ENCODE measurements at regions not wholly inside any gene's neighbourhood (a gene's known extent, or its start where the extent isn't known, plus 50 kb on each side); places are given as distances from the start of the nearest gene placed in this dataset.

GRCh38 chr4:138709859-138710258 is 305.7 kb upstream of the NOCT start:
- intact Hi-C loops (cut with DNase I), result no loop called here
- H3K27ac ChIP-seq, result no peak overlapping the region
- H3K9me3 ChIP-seq, result no peaks in the 10 kb centered on the region
- ATAC-seq (no peak), DNase-seq (no peak)
- no peaks in the 10 kb centered on the region for H3K27me3 ChIP-seq
- no peaks in the 10 kb centered on the region for H3K4me1 ChIP-seq
- no peak overlapping the region for H3K4me3 ChIP-seq
- no peaks in the 10 kb centered on the region for H3K36me3 ChIP-seq
- TF ChIP-seq, protein P1, sequence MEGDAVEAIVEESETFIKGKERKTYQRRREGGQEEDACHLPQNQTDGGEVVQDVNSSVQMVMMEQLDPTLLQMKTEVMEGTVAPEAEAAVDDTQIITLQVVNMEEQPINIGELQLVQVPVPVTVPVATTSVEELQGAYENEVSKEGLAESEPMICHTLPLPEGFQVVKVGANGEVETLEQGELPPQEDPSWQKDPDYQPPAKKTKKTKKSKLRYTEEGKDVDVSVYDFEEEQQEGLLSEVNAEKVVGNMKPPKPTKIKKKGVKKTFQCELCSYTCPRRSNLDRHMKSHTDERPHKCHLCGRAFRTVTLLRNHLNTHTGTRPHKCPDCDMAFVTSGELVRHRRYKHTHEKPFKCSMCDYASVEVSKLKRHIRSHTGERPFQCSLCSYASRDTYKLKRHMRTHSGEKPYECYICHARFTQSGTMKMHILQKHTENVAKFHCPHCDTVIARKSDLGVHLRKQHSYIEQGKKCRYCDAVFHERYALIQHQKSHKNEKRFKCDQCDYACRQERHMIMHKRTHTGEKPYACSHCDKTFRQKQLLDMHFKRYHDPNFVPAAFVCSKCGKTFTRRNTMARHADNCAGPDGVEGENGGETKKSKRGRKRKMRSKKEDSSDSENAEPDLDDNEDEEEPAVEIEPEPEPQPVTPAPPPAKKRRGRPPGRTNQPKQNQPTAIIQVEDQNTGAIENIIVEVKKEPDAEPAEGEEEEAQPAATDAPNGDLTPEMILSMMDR (IDR thresholded peaks at IDR 0.05), result no peak

DNA sequence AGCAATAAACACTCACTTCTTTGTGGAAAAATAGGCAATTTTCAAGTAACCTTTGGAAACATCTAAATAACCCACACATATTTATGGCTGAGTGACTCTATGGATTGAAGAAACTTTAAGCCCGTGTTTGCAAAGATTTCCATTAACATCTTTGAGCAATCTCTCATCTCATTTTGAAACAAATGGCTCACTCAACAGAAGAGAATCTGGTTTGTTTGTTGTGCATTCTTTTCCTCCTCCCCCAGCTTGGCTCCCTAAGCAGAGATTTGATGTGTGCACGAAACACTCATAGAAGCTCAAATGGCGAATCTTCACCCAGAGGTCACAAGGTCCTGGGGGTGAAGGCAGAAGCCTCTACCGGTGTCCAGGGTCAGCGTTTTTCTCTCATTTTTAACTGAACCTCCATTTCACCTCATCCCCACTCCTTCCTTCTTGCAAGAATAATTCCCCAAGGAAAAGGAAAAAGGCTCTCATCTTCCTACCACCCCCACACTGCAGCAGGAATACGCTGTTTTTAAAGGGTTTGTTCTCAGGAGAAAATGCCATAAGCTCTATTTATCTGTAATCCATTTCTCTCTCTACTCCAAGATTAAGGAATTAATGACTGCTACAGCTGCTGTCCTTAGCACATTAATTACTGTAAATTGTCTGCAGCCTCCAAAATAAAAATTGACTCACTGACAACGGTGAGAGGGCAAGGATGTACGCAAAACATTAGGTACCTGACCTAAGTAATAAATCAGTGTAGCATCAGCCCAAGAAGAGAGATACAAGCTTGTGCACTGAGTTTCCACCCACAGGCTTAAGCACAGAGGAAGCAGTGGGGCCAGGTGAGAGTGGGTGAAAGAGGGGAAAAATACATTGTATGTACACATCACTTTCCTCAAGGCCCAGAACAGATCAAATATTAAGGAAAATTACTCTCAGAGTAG is 307.6 kb upstream of the NOCT start:
- Histone ChIP-seq H3K4me3 (no peak overlapping the region), H3K9me3 (no peaks in the 10 kb centered on the region), H3K36me3 (no peaks in the 10 kb centered on the region), H3K27ac (no peak overlapping the region), H3K4me1 (no peaks in the 10 kb centered on the region), H3K27me3 (no peaks in the 10 kb centered on the region)
- DNase-seq, result no peak
- TF ChIP-seq, protein P1 (IDR thresholded peaks at IDR 0.05), result no peak
- no peak for ATAC-seq
- intact Hi-C loops (cut with DNase I), result no loop called here

DNA sequence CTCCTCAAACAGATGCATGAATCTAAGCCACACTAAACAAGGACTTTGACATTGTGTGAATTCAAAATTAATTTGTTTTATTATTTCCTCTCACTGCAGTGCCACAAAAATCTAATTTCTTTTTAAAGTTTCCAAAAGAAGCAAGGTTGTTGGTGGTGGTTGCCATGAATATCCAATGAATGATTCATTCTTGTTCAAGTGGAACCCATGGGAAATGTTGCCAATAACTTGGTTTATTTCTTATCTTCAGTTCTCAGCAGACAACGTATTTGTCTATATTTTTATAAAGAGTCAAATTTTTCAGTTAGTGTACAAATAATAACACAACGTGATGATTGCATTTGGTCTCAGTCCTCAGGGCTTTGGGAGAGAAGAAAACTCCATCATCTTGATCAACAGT is 309.4 kb upstream of the NOCT start:
- no peaks in the 10 kb centered on the region for H3K27me3 ChIP-seq
- no peaks in the 10 kb centered on the region for H3K36me3 ChIP-seq
- H3K4me3 ChIP-seq, result no peak overlapping the region
- no peak overlapping the region for H3K27ac ChIP-seq
- intact Hi-C loops (cut with DNase I), result no loop called here
- ATAC-seq (no peak), DNase-seq (no peak)
- H3K9me3 ChIP-seq, result no peaks in the 10 kb centered on the region
- TF ChIP-seq, protein P1 (IDR thresholded peaks at IDR 0.05), result no peak
- no peaks in the 10 kb centered on the region for H3K4me1 ChIP-seq

DNA sequence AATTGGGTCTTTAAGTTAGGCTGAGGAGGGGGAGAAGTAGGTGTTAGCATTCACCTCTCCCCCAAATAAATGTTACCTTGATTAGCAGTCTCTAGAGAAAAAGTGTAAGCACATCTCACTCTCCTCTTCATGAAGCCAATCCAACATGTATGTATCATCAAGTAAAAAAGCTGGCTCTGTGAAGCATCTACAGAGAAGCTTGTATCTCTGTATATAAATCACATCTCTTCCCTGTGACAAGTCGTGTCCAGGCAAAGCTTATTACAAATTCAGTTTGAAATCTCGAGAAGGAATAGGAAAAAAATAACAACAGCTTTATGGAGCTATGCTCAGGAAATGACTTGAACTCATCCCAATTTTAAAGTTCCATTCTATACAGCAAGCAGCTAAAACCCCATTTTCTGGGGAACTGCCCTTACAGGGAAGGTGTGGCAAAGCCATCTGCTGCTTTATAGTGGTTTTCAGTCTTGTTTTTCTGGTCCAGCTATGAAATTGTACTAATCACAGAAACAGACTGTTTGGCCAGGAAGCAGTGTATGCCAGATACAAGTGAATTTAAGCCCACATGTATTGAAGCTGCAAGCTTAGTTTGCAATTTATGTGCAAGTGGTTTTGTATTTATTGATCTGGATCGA is 313.3 kb upstream of the NOCT start:
- TF ChIP-seq, protein P1 (IDR thresholded peaks at IDR 0.05), result no peak
- DNase-seq, result no peak
- Histone ChIP-seq H3K36me3 (no peaks in the 10 kb centered on the region), H3K27me3 (no peaks in the 10 kb centered on the region), H3K27ac (no peak overlapping the region), H3K4me3 (no peak overlapping the region), H3K9me3 (no peaks in the 10 kb centered on the region), H3K4me1 (no peaks in the 10 kb centered on the region)
- no peak for ATAC-seq
- intact Hi-C loops (cut with DNase I), result no loop called here

DNA sequence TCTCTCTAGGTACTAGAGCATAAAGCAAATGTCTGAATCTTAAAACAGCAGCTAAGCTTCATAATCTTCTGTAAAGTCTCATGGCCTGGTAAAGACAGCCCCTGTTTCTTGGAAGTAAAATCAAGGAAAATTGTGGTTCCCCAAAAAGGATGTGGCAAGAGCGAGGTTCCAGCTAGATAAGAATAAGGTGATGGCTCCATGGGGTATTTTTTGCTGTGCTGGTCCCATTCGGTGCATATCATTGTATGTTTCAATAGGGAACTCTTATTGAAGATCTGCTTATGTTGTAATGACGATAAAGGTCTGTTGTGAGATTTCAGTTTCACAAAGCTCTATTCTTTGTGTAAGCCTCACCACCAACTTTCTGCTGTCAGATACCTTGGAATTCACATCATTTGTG is 316.9 kb upstream of the NOCT start:
- TF ChIP-seq, protein P1 (IDR thresholded peaks at IDR 0.05), result no peak
- Histone ChIP-seq H3K4me1 (no peaks in the 10 kb centered on the region), H3K4me3 (no peak overlapping the region), H3K36me3 (no peaks in the 10 kb centered on the region), H3K27me3 (no peaks in the 10 kb centered on the region), H3K9me3 (no peaks in the 10 kb centered on the region), H3K27ac (no peak overlapping the region)
- DNase-seq (no peak), ATAC-seq (no peak)
- intact Hi-C loops (cut with DNase I), result no loop called here

Measured in left lung (tissue), 4 donors.